A673 (cell line): ENCODE measurements at regions not wholly inside any gene's neighbourhood (a gene's known extent, or its start where the extent isn't known, plus 50 kb on each side); places are given as distances from the start of the nearest gene placed in this dataset.

Experiments used
- EZH2 ChIP-seq: fragments of 200-600 bp; sonication (generic); IDR thresholded peaks from 2 replicates; pipeline ENCODE4 v1.6.1; 2017; ENCODE audit warnings: borderline replicate concordance, low read depth, mild to moderate bottlenecking, mixed read lengths, antibody characterized with exemption, low read length; ENCODE audit not compliant: poor library complexity, severe bottlenecking
- TF ChIP-seq, protein P1 (sequence below): fragments of 300-800, 200-600 bp; sonication (generic); conservative IDR thresholded peaks from 2 replicates; pipeline ENCODE4 v1.5.1; 2017; ENCODE audit warnings: low read depth, mild to moderate bottlenecking, antibody characterized with exemption, low read length, moderate library complexity, mixed read lengths

DNA sequence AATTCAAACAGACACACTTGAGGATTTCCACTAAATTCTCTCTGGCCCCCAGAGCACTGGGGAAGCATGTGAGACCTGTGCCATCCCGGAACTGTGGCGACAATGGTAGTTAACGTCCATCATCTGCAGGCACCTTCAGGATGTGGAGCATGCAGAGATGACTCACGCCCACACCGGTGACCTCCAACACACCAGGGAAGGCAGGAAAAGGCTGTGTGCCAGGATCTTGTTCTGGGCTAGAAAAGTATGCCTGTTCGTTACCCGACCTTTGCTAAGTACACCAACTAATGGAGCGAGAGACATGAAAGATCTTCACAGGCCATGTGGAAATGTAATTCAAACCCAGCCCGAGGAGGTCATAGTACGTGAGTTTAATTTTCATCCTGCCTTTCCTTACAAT is 208.8 kb downstream of the MELK start:
- TF ChIP-seq, protein P1, sequence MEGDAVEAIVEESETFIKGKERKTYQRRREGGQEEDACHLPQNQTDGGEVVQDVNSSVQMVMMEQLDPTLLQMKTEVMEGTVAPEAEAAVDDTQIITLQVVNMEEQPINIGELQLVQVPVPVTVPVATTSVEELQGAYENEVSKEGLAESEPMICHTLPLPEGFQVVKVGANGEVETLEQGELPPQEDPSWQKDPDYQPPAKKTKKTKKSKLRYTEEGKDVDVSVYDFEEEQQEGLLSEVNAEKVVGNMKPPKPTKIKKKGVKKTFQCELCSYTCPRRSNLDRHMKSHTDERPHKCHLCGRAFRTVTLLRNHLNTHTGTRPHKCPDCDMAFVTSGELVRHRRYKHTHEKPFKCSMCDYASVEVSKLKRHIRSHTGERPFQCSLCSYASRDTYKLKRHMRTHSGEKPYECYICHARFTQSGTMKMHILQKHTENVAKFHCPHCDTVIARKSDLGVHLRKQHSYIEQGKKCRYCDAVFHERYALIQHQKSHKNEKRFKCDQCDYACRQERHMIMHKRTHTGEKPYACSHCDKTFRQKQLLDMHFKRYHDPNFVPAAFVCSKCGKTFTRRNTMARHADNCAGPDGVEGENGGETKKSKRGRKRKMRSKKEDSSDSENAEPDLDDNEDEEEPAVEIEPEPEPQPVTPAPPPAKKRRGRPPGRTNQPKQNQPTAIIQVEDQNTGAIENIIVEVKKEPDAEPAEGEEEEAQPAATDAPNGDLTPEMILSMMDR: no peak
- TF ChIP-seq EZH2: no peak
